Left ventricle myocardium inferior (tissue), 1 donor: ENCODE measurements at regions not wholly inside any gene's neighbourhood (a gene's known extent, or its start where the extent isn't known, plus 50 kb on each side); places are given as distances from the start of the nearest gene placed in this dataset.
A peak's percentile ranks its signal among the peaks of the same experiment; 100 is the strongest.

Experiments used
- DNase-seq: peaks from one replicate; pipeline ENCODE4 v3.0.0-alpha.2; 2020
- H3K27ac ChIP-seq: fragments of 200-600 bp; replicated peaks from 2 replicates; pipeline ENCODE4 v1.8.0; 2021
- H3K27me3 ChIP-seq: fragments of 200-600 bp; 2 replicates; pipeline ENCODE4 v1.8.0; 2021; ENCODE audit warnings: low read depth
- H3K36me3 ChIP-seq: fragments of 200-600 bp; 2 replicates; pipeline ENCODE4 v1.8.0; 2021
- H3K4me1 ChIP-seq: fragments of 200-600 bp; 2 replicates; pipeline ENCODE4 v1.8.0; 2021
- H3K4me3 ChIP-seq: fragments of 200-600 bp; 2 replicates; pipeline ENCODE4 v1.8.0; 2021; ENCODE audit warnings: mild to moderate bottlenecking, moderate library complexity
- H3K9me3 ChIP-seq: fragments of 200-600 bp; replicated peaks from 2 replicates; pipeline ENCODE4 v1.8.0; 2021
- intact Hi-C: fragments of 100-400 bp; cut with micrococcal nuclease; formaldehyde crosslinking; loops from one replicate; pipeline ENCODE4 v1.11.0; 2022
- TF ChIP-seq, protein P1 (sequence below): fragments of 200-600 bp; IDR thresholded peaks from 2 replicates; pipeline ENCODE4 v1.8.0; 2021; ENCODE audit warnings: antibody characterized with exemption, mild to moderate bottlenecking, borderline replicate concordance
- donor health status: DM: no; HTN: yes; CAD: no; lungs with severe emphysema.

DNA sequence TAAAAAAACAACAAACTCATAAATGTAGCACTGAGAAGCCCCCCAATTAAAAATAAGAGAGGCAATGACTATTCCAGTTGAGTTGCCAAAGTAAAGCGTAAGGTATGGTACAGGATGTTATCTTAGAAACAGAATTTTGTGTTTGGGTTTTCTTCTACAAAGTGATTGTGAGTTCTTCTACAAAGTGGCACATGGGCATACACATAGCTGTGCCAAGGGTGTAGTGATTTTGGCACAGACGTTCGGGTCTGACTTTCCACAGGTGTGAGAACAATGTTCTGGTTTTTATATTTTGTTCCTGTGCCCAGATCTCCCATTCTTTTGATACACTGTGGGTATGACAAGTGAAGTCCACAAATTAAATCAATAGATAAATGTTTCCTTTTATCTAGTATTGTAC lies 190.1 kb upstream of the CSNK1A1L start:
- intact Hi-C loops, result no loop called here
- H3K27ac ChIP-seq, result peak overlapping the region; percentile 41

DNA sequence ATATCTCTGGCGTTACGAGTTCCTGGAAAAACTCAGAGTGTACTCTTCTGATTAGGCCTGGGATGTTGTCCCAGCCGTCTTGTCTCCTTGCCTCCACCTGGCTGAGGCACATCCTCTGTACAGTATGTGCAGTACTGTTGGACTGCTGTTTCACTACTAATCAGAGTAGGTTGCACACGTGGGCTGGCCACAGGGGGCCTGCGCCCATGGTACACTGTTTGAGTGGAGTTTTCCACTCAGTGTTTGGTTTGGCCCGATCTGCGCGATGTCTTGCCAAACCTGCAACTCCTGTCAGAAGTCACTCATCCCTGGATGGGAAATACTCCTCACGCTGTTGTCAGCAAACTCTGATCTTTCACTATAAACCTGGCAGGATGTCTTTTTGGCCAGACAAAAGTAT lies 189.6 kb upstream of the CSNK1A1L start:
- TF ChIP-seq, protein P1, sequence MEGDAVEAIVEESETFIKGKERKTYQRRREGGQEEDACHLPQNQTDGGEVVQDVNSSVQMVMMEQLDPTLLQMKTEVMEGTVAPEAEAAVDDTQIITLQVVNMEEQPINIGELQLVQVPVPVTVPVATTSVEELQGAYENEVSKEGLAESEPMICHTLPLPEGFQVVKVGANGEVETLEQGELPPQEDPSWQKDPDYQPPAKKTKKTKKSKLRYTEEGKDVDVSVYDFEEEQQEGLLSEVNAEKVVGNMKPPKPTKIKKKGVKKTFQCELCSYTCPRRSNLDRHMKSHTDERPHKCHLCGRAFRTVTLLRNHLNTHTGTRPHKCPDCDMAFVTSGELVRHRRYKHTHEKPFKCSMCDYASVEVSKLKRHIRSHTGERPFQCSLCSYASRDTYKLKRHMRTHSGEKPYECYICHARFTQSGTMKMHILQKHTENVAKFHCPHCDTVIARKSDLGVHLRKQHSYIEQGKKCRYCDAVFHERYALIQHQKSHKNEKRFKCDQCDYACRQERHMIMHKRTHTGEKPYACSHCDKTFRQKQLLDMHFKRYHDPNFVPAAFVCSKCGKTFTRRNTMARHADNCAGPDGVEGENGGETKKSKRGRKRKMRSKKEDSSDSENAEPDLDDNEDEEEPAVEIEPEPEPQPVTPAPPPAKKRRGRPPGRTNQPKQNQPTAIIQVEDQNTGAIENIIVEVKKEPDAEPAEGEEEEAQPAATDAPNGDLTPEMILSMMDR, result no peak
- no peaks in the 10 kb centered on the region for H3K27me3 ChIP-seq
- H3K4me1 ChIP-seq, result peaks cover 15% of the 10 kb centered on the region
- peak; percentile 60 for DNase-seq
- peak overlapping the region; percentile 49 for H3K27ac ChIP-seq
- intact Hi-C loops, result no loop called here
- H3K9me3 ChIP-seq, result no peaks in the 10 kb centered on the region
- no peak overlapping the region for H3K4me3 ChIP-seq
- H3K36me3 ChIP-seq, result no peaks in the 10 kb centered on the region

More for the DNA sequence above, 190.1 kb upstream of the CSNK1A1L start:
- Histone ChIP-seq H3K4me3 (no peak overlapping the region), H3K9me3 (no peaks in the 10 kb centered on the region), H3K36me3 (no peaks in the 10 kb centered on the region), H3K27me3 (no peaks in the 10 kb centered on the region), H3K4me1 (peaks cover 15% of the 10 kb centered on the region)
- DNase-seq, result no peak
- TF ChIP-seq, protein P1, result no peak

- no peak overlapping the region for H3K4me3 ChIP-seq
- intact Hi-C loops, result no loop called here
- no peaks in the 10 kb centered on the region for H3K36me3 ChIP-seq
- H3K27ac ChIP-seq, result peak overlapping the region; percentile 49
- H3K4me1 ChIP-seq, result peaks cover 15% of the 10 kb centered on the region
- DNase-seq, result no peak
- no peaks in the 10 kb centered on the region for H3K27me3 ChIP-seq
- TF ChIP-seq, protein P1, result no peak
- H3K9me3 ChIP-seq, result no peaks in the 10 kb centered on the region
Measured at GRCh38 chr13:37294472-37294871, 189.0 kb upstream of the CSNK1A1L start.

- Histone ChIP-seq H3K36me3 (no peaks in the 10 kb centered on the region), H3K27me3 (no peaks in the 10 kb centered on the region), H3K4me1 (peaks cover 20% of the 10 kb centered on the region), H3K4me3 (no peak overlapping the region), H3K27ac (no peak overlapping the region), H3K9me3 (no peaks in the 10 kb centered on the region)
- no peak for DNase-seq
- TF ChIP-seq, protein P1, result no peak
- intact Hi-C loops, result no loop called here
Measured at GRCh38 chr13:37293295-37293694, 187.8 kb upstream of the CSNK1A1L start.

GRCh38 chr13:37290716-37291505 lies 185.4 kb upstream of the CSNK1A1L start:
- Histone ChIP-seq H3K9me3 (peaks cover 8% of the 10 kb centered on the region), H3K4me1 (peaks cover 19% of the 10 kb centered on the region), H3K27me3 (no peaks in the 10 kb centered on the region), H3K36me3 (no peaks in the 10 kb centered on the region), H3K27ac (no peak overlapping the region), H3K4me3 (no peak overlapping the region)
- TF ChIP-seq, protein P1, result no peak
- DNase-seq, result no peak
- intact Hi-C loops, result no loop called here
